Stimulated activated CD8-positive, alpha-beta memory T cell treated with anti-CD3 and anti-CD28 coated beads, Interleukin-7, amount 100 ng/mL, for 1 hour (primary cell): ENCODE measurements at regions not wholly inside any gene's neighbourhood (a gene's known extent, or its start where the extent isn't known, plus 50 kb on each side); places are given as distances from the start of the nearest gene placed in this dataset.

Experiments used
- DNase-seq, 2 donors: peaks; one replicate each; pipeline ENCODE4 v3.0.0-alpha.2; 2020; ENCODE audit warnings: low read depth in 2 of 2

DNA sequence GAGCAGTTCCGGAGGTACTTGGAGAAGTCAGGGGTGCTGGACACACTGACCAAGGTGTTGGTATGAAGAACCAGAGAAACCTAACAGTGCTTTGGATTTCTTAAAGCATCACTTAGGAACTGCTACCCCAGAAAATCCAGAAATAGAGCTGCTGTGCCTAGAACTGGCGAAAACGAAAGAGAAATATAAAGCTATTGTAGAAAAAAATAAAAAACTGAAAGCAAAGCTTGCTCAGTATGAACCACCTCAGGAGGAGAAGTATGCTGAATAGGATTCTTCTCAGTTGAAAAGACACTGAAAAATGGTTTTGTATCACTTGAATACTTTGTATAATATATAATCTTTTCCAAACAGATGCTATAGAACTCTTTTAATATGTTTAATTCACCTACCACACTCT is 106.3 kb upstream of the PMFBP1 start:
- DNase-seq, result no peak

DNA sequence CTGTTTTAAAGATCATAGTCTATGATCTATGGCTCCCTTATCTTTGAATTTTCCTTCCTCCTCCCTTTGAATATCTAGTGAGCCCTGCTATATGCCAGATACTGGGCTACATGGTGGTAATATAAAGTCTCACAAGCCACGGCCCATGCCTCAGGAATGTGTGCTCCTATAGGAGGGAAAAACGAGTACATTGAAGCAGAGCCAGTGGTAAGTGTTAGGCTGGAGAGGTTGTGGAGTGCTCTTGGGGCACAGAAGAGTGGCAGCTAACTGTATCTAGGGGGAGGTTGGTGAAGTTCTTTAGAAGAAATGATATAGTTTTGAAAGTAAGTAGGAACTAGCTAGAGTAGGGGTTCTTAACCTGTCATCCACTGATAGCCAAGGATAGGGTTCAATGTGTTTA is 105.8 kb upstream of the PMFBP1 start:
- no peak for DNase-seq

DNA sequence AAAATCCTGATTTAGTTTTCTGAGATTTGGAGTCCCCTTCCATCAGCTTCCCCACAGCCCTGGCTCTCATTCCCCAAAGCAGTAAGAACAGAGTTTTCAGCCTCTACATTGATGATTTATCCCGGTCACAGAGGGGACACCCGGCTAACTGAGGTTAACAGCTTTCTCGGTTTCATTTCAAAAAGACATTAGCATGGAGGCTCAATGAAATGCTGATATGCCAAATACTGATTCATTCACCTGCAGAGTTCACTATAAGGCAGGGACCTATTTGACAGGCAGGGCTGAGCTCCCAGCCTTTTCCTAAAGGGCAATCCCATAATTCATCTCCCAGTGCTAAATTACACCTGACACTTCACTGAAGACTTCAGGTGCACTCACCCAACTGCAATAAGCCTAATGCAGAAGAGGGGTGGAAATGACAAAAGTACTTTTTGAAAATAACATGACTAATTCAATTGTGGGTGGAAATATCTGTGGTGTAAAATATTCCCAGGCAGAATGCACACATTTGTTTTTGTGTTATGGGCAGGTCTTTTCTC is 99.8 kb upstream of the PMFBP1 start:
- no peak for DNase-seq

DNA sequence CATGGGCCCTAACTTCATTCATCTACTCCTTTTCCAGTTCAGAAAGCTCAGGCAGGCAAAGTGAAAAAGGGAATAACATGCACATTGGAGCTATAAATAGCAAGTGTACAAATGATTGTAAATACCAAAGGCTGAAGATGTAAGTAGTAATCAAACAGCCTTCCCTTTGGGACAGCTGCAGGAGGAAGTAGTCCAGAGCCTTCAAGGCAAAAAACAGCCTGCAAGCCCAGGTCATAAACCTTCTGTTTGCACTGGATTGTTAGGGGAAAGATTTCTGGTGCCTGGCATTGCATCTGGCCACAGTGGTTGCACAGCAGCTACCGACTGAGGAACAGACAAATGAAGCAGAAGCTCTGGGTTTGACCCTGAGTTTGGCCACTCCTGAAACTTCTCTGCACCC is 98.6 kb upstream of the PMFBP1 start:
- no peak for DNase-seq

DNA sequence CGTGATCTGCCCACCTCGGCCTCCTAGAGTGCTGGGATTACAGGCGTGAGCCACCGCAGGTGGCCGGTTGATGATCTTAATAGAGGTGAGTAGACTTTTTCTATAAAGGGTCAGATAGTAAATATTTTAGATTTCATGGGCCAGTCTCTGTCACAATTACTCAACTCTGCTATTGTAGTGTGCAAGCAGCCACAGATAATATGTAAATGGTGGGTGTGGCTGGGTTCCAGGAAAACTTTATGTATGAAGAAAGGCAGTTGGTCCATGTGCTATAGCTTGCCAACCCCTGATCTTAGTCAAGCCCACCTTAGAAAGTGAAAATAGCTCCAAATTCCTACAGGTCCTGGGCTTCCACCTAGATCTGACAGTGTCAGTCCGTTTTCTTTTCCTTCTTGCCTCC is 94.9 kb upstream of the PMFBP1 start:
- DNase-seq, result no peak

DNA sequence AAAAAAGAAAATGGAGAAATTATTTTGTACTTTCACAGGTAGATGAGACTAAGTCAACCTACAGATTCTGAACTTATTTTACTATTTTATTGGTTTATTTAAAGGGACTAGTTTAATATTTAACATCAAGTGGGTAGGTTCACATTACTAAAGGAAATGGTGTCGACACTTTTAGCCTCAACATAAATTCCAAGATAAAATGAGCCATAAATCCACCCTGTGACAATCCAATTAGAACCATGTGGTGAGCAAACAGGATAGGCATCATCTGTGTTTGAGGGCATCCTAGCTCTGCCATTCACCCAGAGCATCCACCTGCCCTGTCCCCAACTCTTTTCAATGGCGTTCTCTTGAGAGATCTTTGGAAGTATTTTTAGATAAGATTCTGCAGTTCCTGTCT is 92.8 kb upstream of the PMFBP1 start:
- no peak for DNase-seq

DNA sequence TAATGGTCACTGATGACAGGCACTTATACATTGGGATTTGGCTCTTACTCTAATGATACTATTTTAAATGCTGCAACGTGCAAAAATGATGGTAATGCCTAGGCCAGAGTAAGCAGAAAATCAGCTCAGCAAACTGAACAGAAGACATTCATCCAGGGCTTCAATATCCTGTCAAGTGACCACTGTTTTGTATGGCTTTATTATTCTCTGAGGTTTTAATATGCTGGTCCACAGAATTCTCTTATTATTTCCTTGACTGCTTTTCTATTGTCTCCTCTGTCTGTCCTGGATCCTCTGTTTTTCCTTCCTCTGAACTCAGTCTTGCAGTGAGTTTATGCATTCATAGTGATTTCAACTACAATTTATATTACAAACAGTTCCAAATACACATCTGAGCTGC is 90.8 kb upstream of the PMFBP1 start:
- no peak for DNase-seq

DNA sequence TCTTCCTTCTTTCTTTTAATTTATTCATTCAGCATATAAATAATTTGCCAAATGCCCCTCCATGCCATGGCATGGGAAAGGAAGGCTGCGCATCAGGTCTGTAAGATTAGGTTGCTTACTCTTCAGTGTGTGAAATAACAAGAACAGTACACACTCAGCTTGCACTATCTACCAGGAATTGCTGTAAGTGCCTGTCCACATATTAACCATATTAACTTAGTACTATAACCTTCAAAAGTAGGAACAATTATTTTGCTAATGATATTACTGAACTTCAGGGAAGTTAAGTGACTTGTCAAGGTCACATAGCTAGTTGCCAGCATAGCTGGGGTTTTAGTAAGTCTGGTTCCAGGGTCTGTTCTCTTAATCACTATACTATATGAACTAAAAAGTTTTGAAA is 89.2 kb upstream of the PMFBP1 start:
- DNase-seq, result no peak

DNA sequence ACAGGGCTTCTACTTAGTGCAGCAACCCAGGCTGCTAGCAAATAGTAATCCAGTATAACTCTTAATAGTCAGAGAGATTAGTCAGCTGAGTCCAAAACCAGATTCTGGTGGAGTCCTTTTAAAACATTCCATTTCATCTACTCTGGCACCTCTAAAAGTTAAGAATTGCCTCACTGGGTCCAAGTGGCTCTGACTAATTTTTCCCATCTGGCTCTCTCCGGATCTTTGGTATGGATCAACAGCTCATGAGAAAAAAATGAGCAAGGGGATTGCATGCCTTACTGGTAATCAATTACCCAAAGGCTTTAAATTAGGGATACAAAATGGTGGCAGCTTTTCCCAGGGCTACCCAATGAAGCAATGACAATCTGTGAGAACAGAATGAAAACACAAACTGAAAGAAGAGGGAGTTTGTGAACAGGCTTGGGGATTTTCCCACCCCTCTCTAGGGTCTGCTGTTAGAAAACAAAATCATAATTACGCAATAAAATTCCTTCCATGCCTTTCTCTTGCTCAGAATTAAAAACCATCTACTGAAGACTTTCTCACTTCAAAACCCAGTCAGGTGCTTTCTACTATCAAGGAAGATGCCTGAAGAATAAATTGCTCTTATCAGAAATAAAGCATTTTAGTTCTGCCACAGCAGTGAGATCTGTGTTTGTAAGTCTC is 84.6 kb upstream of the PMFBP1 start:
- DNase-seq, result no peak

DNA sequence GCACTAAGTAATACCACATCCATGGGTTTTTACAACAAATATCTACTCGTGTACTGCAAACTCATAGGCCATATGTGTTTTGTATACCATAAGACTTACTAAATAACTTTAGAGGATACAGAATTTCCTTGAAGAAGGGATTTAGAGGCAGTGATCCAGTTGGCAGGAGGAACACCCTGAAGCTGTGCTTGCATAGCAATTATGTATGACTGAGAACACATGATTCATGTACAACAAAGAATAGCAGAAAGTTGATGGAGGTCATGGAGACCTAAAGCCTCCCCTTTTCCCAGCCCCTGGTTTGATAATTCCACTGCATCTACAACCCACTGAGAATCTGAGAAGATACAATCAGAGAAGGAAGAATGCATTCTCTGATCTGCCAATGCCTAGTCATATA is 83.8 kb upstream of the PMFBP1 start:
- DNase-seq, result no peak

DNA sequence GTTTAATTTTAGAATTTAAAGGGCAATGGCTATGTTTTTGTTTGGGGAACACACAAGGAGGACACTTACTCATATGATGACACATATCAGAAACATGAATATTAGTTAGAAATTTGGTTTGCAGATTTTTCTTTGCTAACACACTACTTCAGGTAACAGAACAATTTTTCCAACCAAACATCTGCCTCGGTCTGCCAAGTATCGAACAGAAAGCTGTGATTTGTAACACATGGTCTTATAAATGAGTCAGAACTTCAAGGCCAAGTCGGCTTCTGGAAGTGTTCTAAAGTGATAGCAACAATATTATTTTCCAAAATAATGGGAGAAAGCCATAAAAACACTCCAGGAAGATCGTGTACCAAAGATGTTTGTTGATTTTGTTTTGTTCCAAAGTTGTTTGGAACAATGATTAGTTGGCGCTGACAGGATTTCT is 75.9 kb upstream of the PMFBP1 start:
- no peak for DNase-seq

DNA sequence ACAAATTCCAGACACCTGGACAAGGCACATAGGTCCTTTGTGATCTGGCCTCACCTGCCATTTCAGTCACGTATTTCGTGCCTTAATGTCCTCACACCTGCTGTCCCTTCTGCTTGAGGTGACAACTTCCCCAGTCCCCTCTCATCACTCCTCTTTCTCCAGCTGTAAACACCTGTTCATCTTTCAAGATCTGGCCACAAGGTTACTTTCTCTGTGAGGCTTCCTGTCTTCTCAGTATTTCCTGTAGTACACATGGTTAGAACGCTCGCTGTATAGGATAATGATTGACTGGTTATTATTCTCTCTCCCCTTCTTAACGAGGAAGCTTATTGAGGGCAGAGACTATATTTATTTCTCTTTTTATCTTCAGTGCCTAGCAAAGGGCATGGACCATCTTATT is 74.5 kb upstream of the PMFBP1 start:
- DNase-seq, result no peak

DNA sequence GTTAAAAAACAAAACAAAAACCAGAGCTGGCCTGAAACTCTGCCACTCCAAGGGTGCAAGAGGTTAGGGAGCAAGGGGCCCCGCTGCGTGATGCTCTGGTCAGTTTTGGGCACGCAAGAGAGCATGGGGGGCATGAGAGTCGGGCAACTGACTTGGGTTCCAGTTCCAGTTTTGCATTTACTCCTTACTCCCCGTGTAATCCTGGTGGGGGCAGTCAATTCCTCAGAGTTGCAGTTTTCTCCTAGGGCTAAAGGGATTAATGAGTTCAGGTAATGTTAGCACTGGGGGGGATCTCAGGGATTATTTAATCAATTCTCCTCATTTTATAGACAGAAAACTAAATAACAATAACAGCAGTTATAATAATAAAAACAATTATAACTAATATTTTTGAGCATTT is 72.9 kb upstream of the PMFBP1 start:
- DNase-seq, result no peak

DNA sequence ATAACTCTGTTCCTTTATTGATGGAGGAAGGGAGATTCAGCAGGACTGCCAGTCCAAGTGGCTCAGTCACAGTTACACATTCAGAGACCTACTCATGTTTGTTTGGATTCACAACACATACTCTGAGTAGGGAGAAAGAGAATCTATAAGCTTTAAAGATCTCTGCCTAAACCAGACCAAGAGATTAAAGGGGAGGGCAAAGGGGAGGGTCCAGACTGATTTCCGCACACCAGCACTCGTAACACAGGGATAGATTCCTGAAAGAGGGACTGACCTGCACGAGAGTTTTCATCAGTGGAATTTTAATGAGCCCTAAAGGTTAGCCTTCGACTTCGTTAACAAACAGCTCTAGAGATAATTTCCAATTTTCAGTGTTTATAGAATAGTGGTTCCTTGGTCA is 71.7 kb upstream of the PMFBP1 start:
- DNase-seq, result no peak

DNA sequence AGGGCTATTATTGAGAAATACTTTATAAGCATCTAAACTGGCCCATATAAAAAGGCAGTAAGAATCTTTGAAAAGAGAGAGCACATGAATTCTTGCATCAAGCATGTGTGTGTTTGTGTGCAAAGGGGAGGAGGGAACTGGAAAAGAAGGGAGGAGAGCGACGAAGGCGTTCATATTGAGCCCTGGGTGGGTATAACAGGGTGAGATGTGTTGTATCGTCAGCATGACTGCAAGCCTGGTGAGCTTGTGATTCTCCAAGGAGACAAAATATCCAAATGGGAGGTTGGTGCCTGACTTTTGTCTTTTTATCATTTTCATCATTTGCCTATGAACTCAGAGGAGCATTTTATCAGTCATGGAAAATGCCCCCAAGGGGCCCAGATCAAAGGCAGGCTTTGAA is 70.8 kb upstream of the PMFBP1 start:
- DNase-seq, result no peak

DNA sequence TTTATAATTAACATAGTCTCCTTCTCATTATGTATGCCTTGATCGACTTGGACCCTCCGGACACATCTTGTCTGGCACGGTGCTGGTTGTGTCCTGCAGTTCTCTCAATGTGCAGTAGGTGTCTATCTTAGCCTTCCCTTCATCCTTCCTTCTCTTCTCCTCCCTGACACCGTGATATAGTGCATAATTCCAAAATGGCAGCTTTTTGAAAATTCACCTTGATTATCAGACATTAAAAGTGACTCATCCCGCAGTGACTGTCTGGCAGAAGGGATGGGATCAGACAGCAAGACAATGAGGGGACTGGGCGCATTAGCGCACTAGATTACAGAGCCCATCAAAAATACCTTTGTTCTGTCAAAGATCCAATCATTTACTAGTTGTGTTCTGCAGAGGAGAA is 70.0 kb upstream of the PMFBP1 start:
- no peak for DNase-seq

DNA sequence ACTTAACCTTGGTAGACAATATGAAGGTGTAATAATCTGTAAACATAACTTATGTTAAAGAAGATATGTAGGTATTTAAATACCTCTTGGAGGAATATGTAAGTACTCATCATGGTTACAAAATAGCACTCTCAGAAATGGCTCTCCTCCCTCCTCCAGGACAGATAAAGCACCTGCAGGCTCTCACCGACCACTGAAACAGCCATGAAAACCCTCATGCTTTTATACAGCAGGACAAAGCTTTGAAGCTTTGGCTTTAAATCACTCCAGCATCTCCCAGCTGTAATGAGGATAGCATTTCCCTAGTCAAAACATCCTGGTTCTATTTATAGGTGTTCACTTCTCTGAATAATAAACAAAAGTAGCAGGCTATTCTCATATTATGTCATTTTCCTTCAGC is 69.1 kb upstream of the PMFBP1 start:
- DNase-seq, result no peak

DNA sequence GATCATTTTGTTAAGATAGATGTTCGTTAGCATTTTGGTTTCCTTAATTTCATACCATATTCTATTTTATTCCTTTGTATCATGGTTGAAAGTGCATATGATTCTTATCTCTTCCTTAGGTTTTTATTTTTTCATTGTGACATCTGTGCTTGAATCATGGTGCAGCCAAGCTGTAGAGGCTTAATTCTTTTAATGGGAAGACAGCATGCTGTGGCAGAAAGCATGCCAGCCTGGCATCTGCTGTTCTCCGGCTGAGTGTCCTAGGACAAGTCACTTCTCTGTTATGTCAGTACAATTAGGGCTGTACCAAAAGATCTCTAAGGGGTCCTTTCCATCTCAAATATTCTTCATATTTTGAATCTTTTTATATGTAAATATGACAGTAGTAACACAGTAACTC is 68.5 kb upstream of the PMFBP1 start:
- no peak for DNase-seq

DNA sequence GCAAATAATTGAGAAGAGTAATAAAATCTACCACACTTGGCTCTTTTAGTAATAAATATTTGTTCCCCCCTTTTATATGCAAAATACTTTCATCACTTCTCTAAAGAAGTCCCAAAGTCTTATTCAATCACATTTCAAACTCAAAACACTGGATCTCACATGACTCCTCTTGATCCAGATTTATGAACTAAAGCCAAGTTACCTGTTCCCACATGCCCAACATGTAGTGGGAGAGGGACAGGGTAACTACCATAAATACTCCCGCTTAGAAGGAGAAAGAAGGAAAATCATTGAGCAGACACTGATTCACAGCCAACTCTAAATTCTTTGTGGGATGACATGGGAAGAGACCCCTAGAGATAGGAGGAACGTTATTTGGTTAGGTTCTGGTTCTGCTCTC is 64.9 kb upstream of the PMFBP1 start:
- DNase-seq, result no peak

DNA sequence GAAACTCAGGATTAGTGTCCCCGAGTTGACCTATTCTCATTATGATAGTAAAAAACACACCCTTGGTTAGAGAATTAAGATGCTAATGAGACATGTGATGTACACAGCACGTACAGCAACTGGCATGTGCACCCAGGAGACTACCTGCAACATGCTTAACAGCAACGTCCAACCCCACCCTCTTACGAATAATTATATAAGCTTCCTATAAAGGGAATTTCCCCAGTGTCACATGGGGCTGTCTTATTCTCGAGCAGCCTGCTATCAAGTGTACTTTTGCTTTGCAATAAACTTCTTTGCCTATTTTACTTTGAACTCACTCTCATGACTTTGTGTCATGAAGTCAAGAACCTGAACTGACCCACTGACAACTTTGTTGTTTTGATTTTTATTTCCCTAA is 62.4 kb upstream of the PMFBP1 start:
- DNase-seq, result no peak

DNA sequence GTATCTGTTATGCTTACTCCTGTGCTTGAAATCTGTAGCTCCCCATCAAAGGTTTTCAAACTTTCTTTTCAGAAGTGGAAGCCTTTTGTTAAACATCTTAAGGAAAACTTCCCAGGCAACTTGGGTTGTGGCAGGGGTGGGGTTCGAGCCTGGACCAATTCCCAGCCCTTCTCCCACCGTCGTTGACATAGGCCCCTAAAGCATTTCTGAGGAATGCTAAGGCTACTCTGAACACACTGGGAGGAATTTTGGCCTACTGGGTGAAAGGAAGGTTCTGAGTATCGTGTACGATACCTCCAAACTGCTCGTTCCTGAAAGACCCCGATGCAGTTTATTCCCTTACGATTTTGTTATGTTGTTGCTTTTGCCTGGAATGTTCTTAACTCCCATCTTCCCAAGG is 56.1 kb upstream of the PMFBP1 start:
- no peak for DNase-seq

DNA sequence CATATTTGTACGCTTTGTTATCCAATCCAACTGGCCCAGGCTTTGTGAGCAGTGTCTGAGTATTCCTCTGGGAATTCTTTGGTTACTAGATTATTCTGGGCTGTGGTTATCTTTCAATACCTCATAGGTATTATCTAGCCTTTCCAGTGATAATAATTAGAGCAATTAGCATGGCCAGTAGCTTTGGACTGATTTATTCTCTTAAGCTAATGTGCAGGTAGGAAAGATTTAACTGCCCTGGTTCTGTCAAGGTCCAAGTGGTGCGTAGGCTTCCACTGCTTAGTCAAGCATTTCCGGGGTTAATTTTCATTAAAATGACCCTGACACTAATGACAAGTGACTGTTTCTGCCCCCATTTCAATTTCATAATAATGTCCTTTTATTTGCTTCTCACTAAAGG is 54.2 kb upstream of the PMFBP1 start:
- no peak for DNase-seq

DNA sequence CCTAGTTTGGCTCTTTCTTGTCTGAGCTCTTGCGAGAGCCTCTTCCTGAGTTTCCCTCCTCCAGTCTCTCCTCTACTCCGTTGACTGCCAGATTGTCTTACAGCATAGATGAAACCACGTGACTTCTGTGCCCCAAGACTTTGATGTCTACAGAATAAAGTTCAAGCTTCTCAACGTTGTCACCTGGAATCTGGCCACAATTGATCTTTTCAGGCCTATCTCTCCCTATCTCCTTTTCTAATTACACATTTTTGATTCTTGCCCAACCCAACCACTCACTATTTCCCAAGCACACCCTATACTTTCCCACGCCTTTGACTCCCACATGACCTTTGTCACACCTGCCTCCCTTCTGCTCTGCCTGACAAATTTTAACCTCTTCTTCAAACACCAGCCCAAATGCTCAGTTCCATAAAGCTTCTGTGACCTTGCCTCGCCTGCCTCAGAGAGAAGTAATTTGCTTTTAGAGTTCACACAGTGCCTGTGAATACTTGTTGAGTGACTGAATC is 52.4 kb upstream of the PMFBP1 start:
- DNase-seq, result no peak

DNA sequence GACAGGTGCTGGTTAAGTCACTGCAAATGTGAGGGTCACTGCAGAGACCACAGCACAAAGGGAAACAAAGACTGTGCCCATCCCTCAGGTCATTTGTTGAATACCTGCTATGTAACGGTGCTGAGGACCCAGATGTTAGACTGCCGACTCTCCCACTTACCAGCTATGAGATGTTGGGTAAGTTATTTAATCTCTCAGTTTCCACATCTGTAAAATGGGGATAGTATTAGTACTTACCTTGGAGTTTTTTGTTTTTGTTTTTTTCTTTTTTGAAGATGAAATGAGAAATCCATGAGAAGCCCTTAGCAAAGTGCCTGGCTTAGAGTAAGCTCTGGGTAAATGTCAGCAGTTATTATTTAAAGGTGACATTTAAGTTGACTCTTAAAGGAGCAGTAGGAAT is 50.5 kb upstream of the PMFBP1 start:
- DNase-seq, result no peak
